Fibroblast of villous mesenchyme (primary cell): ENCODE measurements at regions not wholly inside any gene's neighbourhood (a gene's known extent, or its start where the extent isn't known, plus 50 kb on each side); places are given as distances from the start of the nearest gene placed in this dataset.

Experiments used
- DNase-seq: peaks from one replicate; pipeline ENCODE4 v3.0.0-alpha.2; 2010; ENCODE audit warnings: low read depth
- H3K4me3 ChIP-seq: 2 replicates; pipeline ENCODE4 v1.5.1; 2011; ENCODE audit warnings: low read depth, mild to moderate bottlenecking, low read length
- CTCF ChIP-seq: IDR thresholded peaks from 2 replicates; pipeline ENCODE4 v1.5.1; 2012; ENCODE audit warnings: low read depth, mild to moderate bottlenecking, low read length; ENCODE audit not compliant: insufficient read depth

GRCh38 chr12:63090716-63091115, 60.3 kb downstream of the AVPR1A start:
- no peak overlapping the region for H3K4me3 ChIP-seq
- DNase-seq: no peak
- no peak for TF ChIP-seq CTCF

- DNase-seq: no peak
- H3K4me3 ChIP-seq: no peak overlapping the region
- no peak for TF ChIP-seq CTCF
Observed at GRCh38 chr12:63086149-63086915, 64.7 kb downstream of the AVPR1A start.

GRCh38 chr12:63085120-63085519, 65.9 kb downstream of the AVPR1A start:
- H3K4me3 ChIP-seq: no peak overlapping the region
- no peak for DNase-seq
- TF ChIP-seq CTCF: no peak

- no peak for DNase-seq
- no peak overlapping the region for H3K4me3 ChIP-seq
- TF ChIP-seq CTCF: no peak
Observed at GRCh38 chr12:63084501-63084900, 66.5 kb downstream of the AVPR1A start.

GRCh38 chr12:63083046-63083445, 68.0 kb downstream of the AVPR1A start:
- H3K4me3 ChIP-seq: no peak overlapping the region
- TF ChIP-seq CTCF: no peak
- DNase-seq: no peak

GRCh38 chr12:63079791-63080502, 71.1 kb downstream of the AVPR1A start:
- DNase-seq: no peak
- no peak for TF ChIP-seq CTCF
- H3K4me3 ChIP-seq: no peak overlapping the region
